Suprapubic skin (tissue), 3 donors: ENCODE measurements at regions not wholly inside any gene's neighbourhood (a gene's known extent, or its start where the extent isn't known, plus 50 kb on each side); places are given as distances from the start of the nearest gene placed in this dataset.

Source experiments
- CTCF ChIP-seq, 2 donors: fragments of 200-600 bp in 1 of 2; fragments of 450-650 bp in 1 of 2; sonication (generic) in 1 of 2; IDR thresholded peaks; one replicate each; pipeline ENCODE4 v1.5.1; 2016 to 2019; ENCODE audit warnings: antibody characterized with exemption in 2 of 2, mild to moderate bottlenecking in 1 of 2, moderate library complexity in 1 of 2
- EP300 ChIP-seq: sonication (generic); formaldehyde crosslinking; IDR thresholded peaks from one replicate; pipeline ENCODE4 v1.6.1; 2017; ENCODE audit warnings: antibody characterized with exemption
- POLR2A ChIP-seq, 2 donors: fragments of 450-650 bp; IDR thresholded peaks; one replicate each; pipeline ENCODE4 v1.6.1; 2017; ENCODE audit warnings: antibody characterized with exemption in 2 of 2, mild to moderate bottlenecking in 2 of 2, moderate library complexity in 2 of 2

DNA sequence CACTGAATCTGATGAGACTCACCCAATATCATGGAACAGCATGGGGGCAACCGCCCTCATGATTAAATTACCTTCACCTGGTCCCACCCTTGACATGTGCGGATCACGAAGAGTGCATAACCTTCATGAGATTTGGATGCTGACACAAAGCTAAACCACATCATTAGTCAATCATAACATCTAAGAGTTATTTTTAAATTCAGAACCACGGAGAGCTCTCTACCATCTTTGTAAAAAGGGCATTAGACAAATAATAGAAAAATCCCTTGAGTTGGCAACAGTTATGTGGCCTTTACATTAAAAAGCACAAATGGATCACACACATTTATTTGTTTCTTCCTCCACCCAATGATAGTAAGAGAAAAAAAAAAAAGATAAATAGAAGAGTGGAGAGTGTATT lies 182.2 kb downstream of the VCY1B start:
- TF ChIP-seq CTCF (IDR thresholded peaks at IDR 0.05): no peak
- no peak for TF ChIP-seq POLR2A (IDR thresholded peaks at IDR 0.05)
- TF ChIP-seq EP300: no peak
